Esophagus (tissue), 2 donors: ENCODE measurements at regions not wholly inside any gene's neighbourhood (a gene's known extent, or its start where the extent isn't known, plus 50 kb on each side); places are given as distances from the start of the nearest gene placed in this dataset.

Experiments
- H3K27ac ChIP-seq, 2 donors: one replicate each; pipeline ENCODE4 v1.5.1; 2013; ENCODE audit warnings: low read depth in 2 of 2, mild to moderate bottlenecking in 2 of 2, inconsistent platforms in 1 of 2, low read length in 1 of 2, moderate library complexity in 1 of 2
- H3K27me3 ChIP-seq, 2 donors: one replicate each; pipeline ENCODE4 v1.6.1; 2013; ENCODE audit warnings: low read length in 2 of 2, control low read depth in 1 of 2, mild to moderate bottlenecking in 1 of 2; ENCODE audit not compliant: insufficient read depth in 2 of 2, control insufficient read depth in 1 of 2
- H3K36me3 ChIP-seq, 2 donors: one replicate each; pipeline ENCODE4 v1.6.1; 2013; ENCODE audit warnings: low read length in 1 of 2; ENCODE audit not compliant: control insufficient read depth in 2 of 2, insufficient read depth in 2 of 2
- H3K4me1 ChIP-seq, 2 donors: one replicate each; pipeline ENCODE4 v1.6.1; 2013; ENCODE audit warnings: low read length in 1 of 2; ENCODE audit not compliant: control insufficient read depth in 2 of 2, insufficient read depth in 2 of 2
- H3K4me3 ChIP-seq, 2 donors: one replicate each; pipeline ENCODE4 v1.5.1; 2013; ENCODE audit warnings: low read length in 2 of 2, mild to moderate bottlenecking in 2 of 2, low read depth in 1 of 2, moderate library complexity in 1 of 2
- H3K9me3 ChIP-seq, 2 donors: one replicate each; pipeline ENCODE4 v1.6.1; 2013; ENCODE audit warnings: mild to moderate bottlenecking in 2 of 2, low read depth in 1 of 2, low read length in 1 of 2, moderate library complexity in 1 of 2; ENCODE audit not compliant: control insufficient read depth in 2 of 2, insufficient read depth in 1 of 2
- WGBS, 2 donors: extraction: QIAGEN DNeasy Blood & Tissue Kit; methylation state at CpG; one replicate each; pipeline ENCODE4 v1.1.7; 2013; 5-methylcytosine and 5-hydroxymethylcytosine counted together
- donor health status: healthy with polysubstance abuse.
- donor health status: Bipolar disorder and iron deficiency.

- 41 to 46% methylated on average over 1 of the region's 1 CpG for WGBS, 2 donors
- no peaks in the 10 kb centered on the region for H3K27me3 ChIP-seq
- H3K4me1 ChIP-seq, result no peaks in the 10 kb centered on the region
These were observed 623.2 kb upstream of the FAM174A start for GRCh38 chr5:99911971-99912370.

GRCh38 chr5:99906776-99907175 is 628.4 kb upstream of the FAM174A start:
- Histone ChIP-seq H3K4me1 (no peaks in the 10 kb centered on the region), H3K36me3 (no peaks in the 10 kb centered on the region), H3K27me3 (no peaks in the 10 kb centered on the region), H3K9me3 (no peaks in the 10 kb centered on the region), H3K27ac (no peak overlapping the region), H3K4me3 (no peak overlapping the region)
- WGBS, 2 donors, result 80 to 87% methylated on average over 1 of the region's 1 CpG

More at GRCh38 chr5:99911971-99912370, 623.2 kb upstream of the FAM174A start:
- no peaks in the 10 kb centered on the region for H3K9me3 ChIP-seq
- H3K4me3 ChIP-seq, result no peak overlapping the region
- no peak overlapping the region for H3K27ac ChIP-seq
- no peaks in the 10 kb centered on the region for H3K36me3 ChIP-seq

- Histone ChIP-seq H3K36me3 (no peaks in the 10 kb centered on the region), H3K4me3 (no peak overlapping the region), H3K27me3 (no peaks in the 10 kb centered on the region), H3K9me3 (no peaks in the 10 kb centered on the region), H3K27ac (no peak overlapping the region), H3K4me1 (no peaks in the 10 kb centered on the region)
These were observed 633.2 kb upstream of the FAM174A start for GRCh38 chr5:99901972-99902371.

- Histone ChIP-seq H3K4me3 (no peak overlapping the region), H3K36me3 (no peaks in the 10 kb centered on the region), H3K27ac (no peak overlapping the region), H3K4me1 (no peaks in the 10 kb centered on the region), H3K27me3 (no peaks in the 10 kb centered on the region), H3K9me3 (no peaks in the 10 kb centered on the region)
- WGBS, 2 donors, result 47 to 59% methylated on average over 1 of the region's 1 CpG
These were observed 634.8 kb upstream of the FAM174A start for GRCh38 chr5:99900302-99900852.

- Histone ChIP-seq H3K9me3 (peaks cover 0 to 4% of the 10 kb centered on the region in 2 donors), H3K4me3 (no peak overlapping the region), H3K4me1 (no peaks in the 10 kb centered on the region), H3K27ac (no peak overlapping the region), H3K27me3 (no peaks in the 10 kb centered on the region), H3K36me3 (no peaks in the 10 kb centered on the region)
- 84 to 85% methylated on average over 4 of the region's 4 CpGs for WGBS, 2 donors
These were observed 655.2 kb upstream of the FAM174A start for GRCh38 chr5:99879791-99880511.

- no peaks in the 10 kb centered on the region for H3K27me3 ChIP-seq
- H3K36me3 ChIP-seq, result no peaks in the 10 kb centered on the region
- H3K4me1 ChIP-seq, result no peaks in the 10 kb centered on the region
- peaks cover 0 to 4% of the 10 kb centered on the region in 2 donors for H3K9me3 ChIP-seq
- no peak overlapping the region for H3K4me3 ChIP-seq
- 85 to 87% methylated on average over 5 of the region's 5 CpGs for WGBS, 2 donors
- no peak overlapping the region for H3K27ac ChIP-seq
These were observed 656.3 kb upstream of the FAM174A start for GRCh38 chr5:99878830-99879229.

- WGBS, 2 donors, result 65 to 66% methylated on average over 2 of the region's 2 CpGs
- H3K9me3 ChIP-seq, result no peaks in the 10 kb centered on the region
- no peaks in the 10 kb centered on the region for H3K4me1 ChIP-seq
- no peaks in the 10 kb centered on the region for H3K36me3 ChIP-seq
- H3K27me3 ChIP-seq, result no peaks in the 10 kb centered on the region
- no peak overlapping the region for H3K4me3 ChIP-seq
- no peak overlapping the region for H3K27ac ChIP-seq
These were observed 668.4 kb upstream of the FAM174A start for GRCh38 chr5:99866740-99867139.

- no peak overlapping the region for H3K27ac ChIP-seq
- no peaks in the 10 kb centered on the region for H3K27me3 ChIP-seq
- no peaks in the 10 kb centered on the region for H3K4me1 ChIP-seq
- no peak overlapping the region for H3K4me3 ChIP-seq
- H3K9me3 ChIP-seq, result no peaks in the 10 kb centered on the region
- no peaks in the 10 kb centered on the region for H3K36me3 ChIP-seq
These were observed 670.0 kb upstream of the FAM174A start for GRCh38 chr5:99865159-99865558.

- no peaks in the 10 kb centered on the region for H3K36me3 ChIP-seq
- no peaks in the 10 kb centered on the region for H3K9me3 ChIP-seq
- H3K4me3 ChIP-seq, result no peak overlapping the region
- no peaks in the 10 kb centered on the region for H3K27me3 ChIP-seq
- H3K27ac ChIP-seq, result no peak overlapping the region
- H3K4me1 ChIP-seq, result no peaks in the 10 kb centered on the region
- WGBS, 2 donors, result 95 to 98% methylated on average over 4 of the region's 4 CpGs
These were observed 699.4 kb upstream of the FAM174A start for GRCh38 chr5:99835791-99836190.

GRCh38 chr5:99827136-99827535 is 708.0 kb upstream of the FAM174A start:
- Histone ChIP-seq H3K27ac (no peak overlapping the region), H3K36me3 (no peaks in the 10 kb centered on the region), H3K4me1 (no peaks in the 10 kb centered on the region), H3K9me3 (no peaks in the 10 kb centered on the region), H3K27me3 (no peaks in the 10 kb centered on the region), H3K4me3 (no peak overlapping the region)
- whole genome bisulfite sequencing, 2 donors, result 87 to 89% methylated on average over 2 of the region's 2 CpGs
